ENCODE measurements at regions not wholly inside any gene's neighbourhood (a gene's known extent, or its start where the extent isn't known, plus 50 kb on each side); places are given as distances from the start of the nearest gene placed in this dataset.

DNA sequence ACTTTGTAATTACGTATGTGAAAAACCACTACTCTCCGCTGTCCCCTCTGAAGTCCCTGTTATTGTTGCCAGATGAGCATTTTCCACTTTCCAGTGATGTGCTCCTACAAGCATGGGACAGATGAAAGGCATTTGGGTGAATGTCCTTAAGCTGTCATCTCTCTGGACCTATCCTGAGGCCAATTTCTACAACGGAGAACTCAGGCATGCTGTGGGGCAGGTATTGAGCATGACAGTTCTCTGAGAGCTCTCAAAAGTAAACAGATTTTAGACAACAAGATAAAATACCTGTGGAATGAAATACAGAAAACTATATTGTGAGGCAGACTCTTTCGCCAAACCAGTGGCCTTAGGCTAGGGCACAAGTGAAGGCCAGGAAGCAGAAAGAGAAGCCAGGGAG lies 656.5 kb upstream of the NR2F2 start:
- Histone ChIP-seq H3K4me2 (no peak overlapping the region), H3K4me1 (ENCODE audit: control insufficient read depth in 1 of 2, insufficient read depth in 2 of 2, low read depth in 1 of 2, low read length in 1 of 2) (no peaks in the 10 kb centered on the region), H3K4me3 (ENCODE audit: low read depth in 2 of 2, low read length in 1 of 2) (no peak overlapping the region), H3K79me2 (ENCODE audit: insufficient read depth) (no peaks in the 10 kb centered on the region), H3K27me3 (ENCODE audit: insufficient read depth) (no peaks in the 10 kb centered on the region), H2AFZ (ENCODE audit: low read depth) (no peak overlapping the region), H3K36me3 (replicated peaks in 1 of 2; ENCODE audit: control insufficient read depth in 1 of 2, insufficient read depth in 2 of 2, low read length in 1 of 2) (no peaks in the 10 kb centered on the region), H3K27ac (ENCODE audit: low read depth in 2 of 2, low read length in 1 of 2) (no peak overlapping the region), H3K9me3 (no peaks in the 10 kb centered on the region), H4K20me1 (ENCODE audit: insufficient read depth) (no peaks in the 10 kb centered on the region), H3K9me2 (no peaks in the 10 kb centered on the region), H3F3A (replicated peaks; ENCODE audit: insufficient read depth) (no peaks in the 10 kb centered on the region), H3K9ac (no peak overlapping the region)
- 16% methylated on average over 4 of the region's 4 CpGs for WGBS (ENCODE audit: low lambda C conversion rate)
- ChIA-PET POLR2A (no interaction called here), CTCF (no interaction called here)
- DNase-seq = no peak
- TF ChIP-seq GATA2 (CRISPR knock-in tag; IDR thresholded peaks at IDR 0.05) = no peak

DNA sequence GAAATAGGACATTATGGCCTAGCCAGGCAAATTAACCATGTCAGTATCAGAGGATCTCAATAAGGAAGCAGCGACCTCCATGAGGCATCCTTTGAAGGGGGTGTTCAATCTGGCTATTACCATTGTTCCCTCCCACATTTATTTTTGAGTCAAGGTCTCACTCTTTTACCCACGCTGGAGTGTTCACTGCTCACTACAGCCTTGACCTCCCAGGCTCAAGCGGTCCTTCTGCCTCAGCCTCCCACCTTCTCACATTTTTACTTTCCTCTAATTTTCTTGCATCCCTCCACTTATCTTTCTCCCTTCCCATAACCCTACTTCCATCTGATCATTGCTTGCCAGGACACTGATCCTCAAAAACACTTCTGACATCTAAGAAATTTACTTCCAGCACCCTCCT lies 654.0 kb upstream of the NR2F2 start:
- no peak for TF ChIP-seq TEAD4 (IDR thresholded peaks at IDR 0.05; ENCODE audit: borderline replicate concordance, insufficient read depth)
- TF ChIP-seq RCOR1 (IDR thresholded peaks at IDR 0.05; ENCODE audit: low read length) = no peak
- TF ChIP-seq, protein P1, sequence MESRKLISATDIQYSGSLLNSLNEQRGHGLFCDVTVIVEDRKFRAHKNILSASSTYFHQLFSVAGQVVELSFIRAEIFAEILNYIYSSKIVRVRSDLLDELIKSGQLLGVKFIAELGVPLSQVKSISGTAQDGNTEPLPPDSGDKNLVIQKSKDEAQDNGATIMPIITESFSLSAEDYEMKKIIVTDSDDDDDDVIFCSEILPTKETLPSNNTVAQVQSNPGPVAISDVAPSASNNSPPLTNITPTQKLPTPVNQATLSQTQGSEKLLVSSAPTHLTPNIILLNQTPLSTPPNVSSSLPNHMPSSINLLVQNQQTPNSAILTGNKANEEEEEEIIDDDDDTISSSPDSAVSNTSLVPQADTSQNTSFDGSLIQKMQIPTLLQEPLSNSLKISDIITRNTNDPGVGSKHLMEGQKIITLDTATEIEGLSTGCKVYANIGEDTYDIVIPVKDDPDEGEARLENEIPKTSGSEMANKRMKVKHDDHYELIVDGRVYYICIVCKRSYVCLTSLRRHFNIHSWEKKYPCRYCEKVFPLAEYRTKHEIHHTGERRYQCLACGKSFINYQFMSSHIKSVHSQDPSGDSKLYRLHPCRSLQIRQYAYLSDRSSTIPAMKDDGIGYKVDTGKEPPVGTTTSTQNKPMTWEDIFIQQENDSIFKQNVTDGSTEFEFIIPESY (IDR thresholded peaks at IDR 0.05; ENCODE audit: borderline replicate concordance, low read depth) = no peak
- no peak for TF ChIP-seq MEF2A (IDR thresholded peaks at IDR 0.05; ENCODE audit: borderline replicate concordance, low read depth)
- TF ChIP-seq, protein P2, sequence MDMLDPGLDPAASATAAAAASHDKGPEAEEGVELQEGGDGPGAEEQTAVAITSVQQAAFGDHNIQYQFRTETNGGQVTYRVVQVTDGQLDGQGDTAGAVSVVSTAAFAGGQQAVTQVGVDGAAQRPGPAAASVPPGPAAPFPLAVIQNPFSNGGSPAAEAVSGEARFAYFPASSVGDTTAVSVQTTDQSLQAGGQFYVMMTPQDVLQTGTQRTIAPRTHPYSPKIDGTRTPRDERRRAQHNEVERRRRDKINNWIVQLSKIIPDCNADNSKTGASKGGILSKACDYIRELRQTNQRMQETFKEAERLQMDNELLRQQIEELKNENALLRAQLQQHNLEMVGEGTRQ (IDR thresholded peaks at IDR 0.05; ENCODE audit: borderline replicate concordance, low read depth, low read length) = no peak
- TF ChIP-seq CHD2 (IDR thresholded peaks at IDR 0.05; ENCODE audit: low read length, partially characterized antibody) = no peak
- TF ChIP-seq YY1 (IDR thresholded peaks at IDR 0.05; ENCODE audit: low read depth) = no peak
- TF ChIP-seq TCF12 (IDR thresholded peaks at IDR 0.05) = no peak
- TF ChIP-seq GABPA (IDR thresholded peaks at IDR 0.05; ENCODE audit: low read depth) = no peak
- no peak for TF ChIP-seq SIN3A (IDR thresholded peaks at IDR 0.05; ENCODE audit: borderline replicate concordance, low read depth, low read length)
- TF ChIP-seq, protein P3, sequence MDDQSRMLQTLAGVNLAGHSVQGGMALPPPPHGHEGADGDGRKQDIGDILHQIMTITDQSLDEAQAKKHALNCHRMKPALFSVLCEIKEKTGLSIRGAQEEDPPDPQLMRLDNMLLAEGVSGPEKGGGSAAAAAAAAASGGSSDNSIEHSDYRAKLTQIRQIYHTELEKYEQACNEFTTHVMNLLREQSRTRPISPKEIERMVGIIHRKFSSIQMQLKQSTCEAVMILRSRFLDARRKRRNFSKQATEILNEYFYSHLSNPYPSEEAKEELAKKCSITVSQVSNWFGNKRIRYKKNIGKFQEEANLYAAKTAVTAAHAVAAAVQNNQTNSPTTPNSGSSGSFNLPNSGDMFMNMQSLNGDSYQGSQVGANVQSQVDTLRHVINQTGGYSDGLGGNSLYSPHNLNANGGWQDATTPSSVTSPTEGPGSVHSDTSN (IDR thresholded peaks at IDR 0.05) = no peak

More for the DNA sequence above, 654.0 kb upstream of the NR2F2 start:
- no peaks in the 10 kb centered on the region for H3K9me2 ChIP-seq
- no peaks in the 10 kb centered on the region for H3K79me2 ChIP-seq (ENCODE audit: insufficient read depth)
- ChIA-PET POLR2A (no interaction called here), CTCF (no interaction called here)
- H4K20me1 ChIP-seq (ENCODE audit: insufficient read depth) = no peaks in the 10 kb centered on the region
- WGBS (ENCODE audit: low lambda C conversion rate) = 15% methylated on average over 3 of the region's 3 CpGs
- no peaks in the 10 kb centered on the region for H3K27me3 ChIP-seq (ENCODE audit: insufficient read depth)
- H3K27ac ChIP-seq (ENCODE audit: low read depth in 2 of 2, low read length in 1 of 2) = no peak overlapping the region
- H3K4me1 ChIP-seq (ENCODE audit: control insufficient read depth in 1 of 2, insufficient read depth in 2 of 2, low read depth in 1 of 2, low read length in 1 of 2) = no peaks in the 10 kb centered on the region
- H3K4me2 ChIP-seq = no peak overlapping the region
- no peaks in the 10 kb centered on the region for H3K9me3 ChIP-seq
- no peaks in the 10 kb centered on the region for H3K36me3 ChIP-seq (replicated peaks in 1 of 2; ENCODE audit: control insufficient read depth in 1 of 2, insufficient read depth in 2 of 2, low read length in 1 of 2)
- DNase-seq = no peak
- H3F3A ChIP-seq (replicated peaks; ENCODE audit: insufficient read depth) = no peaks in the 10 kb centered on the region
- no peak overlapping the region for H2AFZ ChIP-seq (ENCODE audit: low read depth)
- no peak overlapping the region for H3K9ac ChIP-seq
- H3K4me3 ChIP-seq (ENCODE audit: low read depth in 2 of 2, low read length in 1 of 2) = no peak overlapping the region
